GM18858 (cell line): ENCODE measurements at regions not wholly inside any gene's neighbourhood (a gene's known extent, or its start where the extent isn't known, plus 50 kb on each side); places are given as distances from the start of the nearest gene placed in this dataset.
A peak's percentile ranks its signal among the peaks of the same experiment; 100 is the strongest.
"Not testable (repeated sequence)": the region's sequence is repeated elsewhere in the genome, so short reads cannot be mapped to it uniquely, and the experiment has no call there.

ENCODE experiments used
- ATAC-seq: cut with Tn5 transposase; IDR thresholded peaks from one replicate; pipeline ENCODE4 v1.9.1; 2021; ENCODE audit not compliant: unreplicated experiment

- no peak for ATAC-seq
These were observed 1693.4 kb downstream of the NCAM2 start for GRCh38 chr21:22691658-22692057.

GRCh38 chr21:22703521-22703920 lies 1705.3 kb downstream of the NCAM2 start:
- no peak for ATAC-seq

GRCh38 chr21:22710721-22711120 lies 1712.5 kb downstream of the NCAM2 start:
- ATAC-seq: no peak

- no peak for ATAC-seq
These were observed 1713.4 kb downstream of the NCAM2 start for GRCh38 chr21:22711636-22712035.

- no peak for ATAC-seq
These were observed 1727.2 kb downstream of the NCAM2 start for GRCh38 chr21:22725436-22725835.

- no peak for ATAC-seq
These were observed 1729.9 kb downstream of the NCAM2 start for GRCh38 chr21:22728091-22728490.

- ATAC-seq: no peak
These were observed 1744.9 kb downstream of the NCAM2 start for GRCh38 chr21:22743085-22743484.

- no peak for ATAC-seq
These were observed 1756.5 kb downstream of the NCAM2 start for GRCh38 chr21:22754746-22755145.

- no peak for ATAC-seq
These were observed 1760.3 kb downstream of the NCAM2 start for GRCh38 chr21:22758478-22758877.

GRCh38 chr21:22762463-22762862 lies 1764.3 kb downstream of the NCAM2 start:
- ATAC-seq: no peak

- ATAC-seq: no peak
These were observed 1765.2 kb downstream of the NCAM2 start for GRCh38 chr21:22763442-22763841.

GRCh38 chr21:22764222-22764621 lies 1766.0 kb downstream of the NCAM2 start:
- ATAC-seq: no peak

GRCh38 chr21:22791376-22791775 lies 1793.2 kb downstream of the NCAM2 start:
- no peak for ATAC-seq

GRCh38 chr21:22791986-22792560 lies 1793.9 kb downstream of the NCAM2 start:
- ATAC-seq: peak; percentile 48

- ATAC-seq: no peak
These were observed 1796.9 kb downstream of the NCAM2 start for GRCh38 chr21:22795091-22795490.

GRCh38 chr21:22795644-22796043 lies 1797.4 kb downstream of the NCAM2 start:
- ATAC-seq: no peak

GRCh38 chr21:22796147-22796546 lies 1797.9 kb downstream of the NCAM2 start:
- no peak for ATAC-seq

- no peak for ATAC-seq
These were observed 1805.9 kb downstream of the NCAM2 start for GRCh38 chr21:22804151-22804550.

- no peak for ATAC-seq
These were observed 1808.1 kb downstream of the NCAM2 start for GRCh38 chr21:22806278-22806677.

- ATAC-seq: no peak
These were observed 1815.0 kb downstream of the NCAM2 start for GRCh38 chr21:22813201-22813600.

- ATAC-seq: not testable (repeated sequence)
These were observed 1820.7 kb downstream of the NCAM2 start for GRCh38 chr21:22818681-22819485.

GRCh38 chr21:22827422-22827821 lies 1829.2 kb downstream of the NCAM2 start:
- ATAC-seq: no peak

GRCh38 chr21:22842875-22843274 lies 1844.7 kb downstream of the NCAM2 start:
- no peak for ATAC-seq
